PC-9 (cell line): ENCODE measurements at regions not wholly inside any gene's neighbourhood (a gene's known extent, or its start where the extent isn't known, plus 50 kb on each side); places are given as distances from the start of the nearest gene placed in this dataset.

Source experiments
- BruUV-seq: library from RNA; stranded (reverse); fragments of 400-500 nt; replicated peaks from 2 replicates; lab custom pipeline; 2021; lab: Mats Ljungman, UMichigan
- CTCF ChIA-PET: fragments of 300-600 bp; sonication (Branson Sonifier 250); formaldehyde crosslinking; loops from one replicate; lab custom pipeline; 2022; ENCODE audit warnings: antibody characterized with exemption; lab: Charles Lee
- POLR2A ChIA-PET: fragments of 300-600 bp; sonication (Branson Sonifier 250); formaldehyde crosslinking; loops from one replicate; lab custom pipeline; 2022; ENCODE audit warnings: antibody characterized with exemption; ENCODE audit not compliant: unreplicated experiment; lab: Charles Lee
- DNase-seq, 2 experiments: peaks; one replicate each; pipeline versions ENCODE4 v3.0.0 to v3.0.0-alpha.2; 2015 to 2022; ENCODE audit warnings: mixed read lengths in 1 of 2
- H2AFZ ChIP-seq: fragments of 200-600 bp; sonication (generic); 2 replicates; pipeline ENCODE4 v1.8.1; 2017; ENCODE audit warnings: antibody characterized with exemption
- H3F3A ChIP-seq: fragments of 200-600 bp; sonication (generic); 2 replicates; pipeline ENCODE4 v1.8.1; 2017; ENCODE audit warnings: antibody characterized with exemption, mild to moderate bottlenecking, low read depth; ENCODE audit not compliant: insufficient read depth
- H3K27ac ChIP-seq: fragments of 200-600 bp; sonication (generic); 2 replicates; pipeline ENCODE4 v1.6.1; 2016; ENCODE audit warnings: mixed run types
- H3K27me3 ChIP-seq: fragments of 200-600 bp; sonication (generic); 2 replicates; pipeline ENCODE4 v1.6.1; 2016; ENCODE audit warnings: low read depth, mixed run types; ENCODE audit not compliant: insufficient read depth
- H3K36me3 ChIP-seq: fragments of 200-600 bp; sonication (generic); 2 replicates; pipeline ENCODE4 v1.6.1; 2016; ENCODE audit warnings: low read depth, mixed run types
- H3K4me1 ChIP-seq: fragments of 200-600 bp; sonication (generic); replicated peaks from 2 replicates; pipeline ENCODE4 v1.6.1; 2016; ENCODE audit warnings: mixed run types; ENCODE audit not compliant: insufficient read depth
- H3K4me2 ChIP-seq: fragments of 200-600 bp; sonication (generic); 2 replicates; pipeline ENCODE4 v1.6.1; 2017; ENCODE audit warnings: mixed run types
- H3K4me3 ChIP-seq: fragments of 200-600 bp; sonication (generic); 2 replicates; pipeline ENCODE4 v1.6.1; 2016; ENCODE audit warnings: mixed run types
- H3K79me2 ChIP-seq: fragments of 200-600 bp; sonication (generic); 2 replicates; pipeline ENCODE4 v1.6.1; 2017; ENCODE audit warnings: low read depth, mixed run types
- H3K9me2 ChIP-seq: fragments of 200-600 bp; sonication (generic); 2 replicates; pipeline ENCODE4 v1.8.1; 2017; ENCODE audit warnings: mild to moderate bottlenecking; ENCODE audit not compliant: insufficient read depth
- H3K9me3 ChIP-seq: fragments of 200-600 bp; sonication (generic); 2 replicates; pipeline ENCODE4 v1.8.1; 2016; ENCODE audit warnings: low read depth; ENCODE audit not compliant: insufficient read depth
- H4K20me1 ChIP-seq: fragments of 200-600 bp; sonication (generic); 2 replicates; pipeline ENCODE4 v1.8.1; 2017; ENCODE audit not compliant: insufficient read depth
- CTCF ChIP-seq: fragments of 200-600 bp; sonication (generic); conservative IDR thresholded peaks from 2 replicates; pipeline ENCODE4 v1.6.1; 2017; ENCODE audit warnings: mixed run types, antibody characterized with exemption, mild to moderate bottlenecking, moderate library complexity
- EZH2 ChIP-seq: fragments of 200-600 bp; sonication (generic); IDR thresholded peaks from 2 replicates; pipeline ENCODE4 v1.8.0; 2017; ENCODE audit warnings: antibody characterized with exemption, low read depth
- intact Hi-C: fragments of 100-400 bp; cut with micrococcal nuclease; formaldehyde crosslinking; loops from one replicate; pipeline ENCODE4 v1.10.0; 2022; ENCODE audit not compliant: unreplicated experiment

- H3K27ac ChIP-seq: no peak overlapping the region
- BruUV-seq: no TSS peak
- intact Hi-C loops: no loop called here
- H3K4me1 ChIP-seq: no peaks in the 10 kb centered on the region
- no peaks in the 10 kb centered on the region for H3K79me2 ChIP-seq
- no peak for DNase-seq
- no peaks in the 10 kb centered on the region for H3K36me3 ChIP-seq
- no peak overlapping the region for H3K4me2 ChIP-seq
- H3K9me2 ChIP-seq: no peaks in the 10 kb centered on the region; the same call in 1 of the 2 replicates
- H3K9me3 ChIP-seq: no peaks in the 10 kb centered on the region
- H3F3A ChIP-seq: no peaks in the 10 kb centered on the region
- H3K27me3 ChIP-seq: no peaks in the 10 kb centered on the region
- POLR2A ChIA-PET: no interaction called here
- TF ChIP-seq EZH2: no peak
- TF ChIP-seq CTCF: no peak
- H3K4me3 ChIP-seq: no peak overlapping the region
- CTCF ChIA-PET: no interaction called here
- no peaks in the 10 kb centered on the region for H4K20me1 ChIP-seq
- H2AFZ ChIP-seq: no peak overlapping the region
These were observed 248.6 kb upstream of the PLET1 start for GRCh38 chr11:112509300-112509699.

GRCh38 chr11:112511271-112511670 lies 250.6 kb upstream of the PLET1 start:
- Histone ChIP-seq H3K4me1 (no peaks in the 10 kb centered on the region), H3K9me2 (no peaks in the 10 kb centered on the region; the same call in 1 of the 2 replicates), H3F3A (no peaks in the 10 kb centered on the region), H3K9me3 (no peaks in the 10 kb centered on the region), H4K20me1 (no peaks in the 10 kb centered on the region), H3K4me2 (no peak overlapping the region), H3K27ac (no peak overlapping the region), H3K79me2 (no peaks in the 10 kb centered on the region), H2AFZ (no peak overlapping the region), H3K4me3 (no peak overlapping the region), H3K27me3 (no peaks in the 10 kb centered on the region), H3K36me3 (no peaks in the 10 kb centered on the region)
- CTCF ChIA-PET: no interaction called here
- TF ChIP-seq CTCF (no peak), EZH2 (no peak)
- POLR2A ChIA-PET: no interaction called here
- intact Hi-C loops: no loop called here
- DNase-seq: peak; percentile 16 to 64
- no TSS peak for BruUV-seq

GRCh38 chr11:112511911-112512310 lies 251.3 kb upstream of the PLET1 start:
- Histone ChIP-seq H3F3A (no peaks in the 10 kb centered on the region), H3K9me2 (no peaks in the 10 kb centered on the region; the same call in 1 of the 2 replicates), H3K36me3 (no peaks in the 10 kb centered on the region), H3K9me3 (no peaks in the 10 kb centered on the region), H3K4me3 (no peak overlapping the region), H3K27me3 (no peaks in the 10 kb centered on the region), H3K79me2 (no peaks in the 10 kb centered on the region), H3K4me1 (no peaks in the 10 kb centered on the region), H3K27ac (no peak overlapping the region), H2AFZ (no peak overlapping the region), H4K20me1 (no peaks in the 10 kb centered on the region), H3K4me2 (no peak overlapping the region)
- BruUV-seq: no TSS peak
- no peak for DNase-seq
- CTCF ChIA-PET: no interaction called here
- intact Hi-C loops: no loop called here
- POLR2A ChIA-PET: no interaction called here
- TF ChIP-seq CTCF: no peak
- TF ChIP-seq EZH2: no peak
